NB4 (cell line): ENCODE measurements at regions not wholly inside any gene's neighbourhood (a gene's known extent, or its start where the extent isn't known, plus 50 kb on each side); places are given as distances from the start of the nearest gene placed in this dataset.

Source experiments
- MYC ChIP-seq: IDR thresholded peaks from 2 replicates; pipeline ENCODE4 v1.6.1; 2011; ENCODE audit warnings: low read depth, low read length
- POLR2A ChIP-seq: IDR thresholded peaks from 2 replicates; pipeline ENCODE4 v1.6.1; 2011; ENCODE audit warnings: mild to moderate bottlenecking; ENCODE audit not compliant: insufficient read length; ENCODE audit errors: extremely low read depth
- TF ChIP-seq, protein P1 (sequence below): IDR thresholded peaks from one replicate; pipeline ENCODE4 v1.5.1; 2012; ENCODE audit warnings: low read depth, low read length
- TF ChIP-seq, protein P2 (sequence below): IDR thresholded peaks from 2 replicates; pipeline ENCODE4 v1.6.1; 2011; ENCODE audit warnings: low read depth, low read length

- TF ChIP-seq POLR2A (no peak), MYC (no peak)
- TF ChIP-seq, protein P1, sequence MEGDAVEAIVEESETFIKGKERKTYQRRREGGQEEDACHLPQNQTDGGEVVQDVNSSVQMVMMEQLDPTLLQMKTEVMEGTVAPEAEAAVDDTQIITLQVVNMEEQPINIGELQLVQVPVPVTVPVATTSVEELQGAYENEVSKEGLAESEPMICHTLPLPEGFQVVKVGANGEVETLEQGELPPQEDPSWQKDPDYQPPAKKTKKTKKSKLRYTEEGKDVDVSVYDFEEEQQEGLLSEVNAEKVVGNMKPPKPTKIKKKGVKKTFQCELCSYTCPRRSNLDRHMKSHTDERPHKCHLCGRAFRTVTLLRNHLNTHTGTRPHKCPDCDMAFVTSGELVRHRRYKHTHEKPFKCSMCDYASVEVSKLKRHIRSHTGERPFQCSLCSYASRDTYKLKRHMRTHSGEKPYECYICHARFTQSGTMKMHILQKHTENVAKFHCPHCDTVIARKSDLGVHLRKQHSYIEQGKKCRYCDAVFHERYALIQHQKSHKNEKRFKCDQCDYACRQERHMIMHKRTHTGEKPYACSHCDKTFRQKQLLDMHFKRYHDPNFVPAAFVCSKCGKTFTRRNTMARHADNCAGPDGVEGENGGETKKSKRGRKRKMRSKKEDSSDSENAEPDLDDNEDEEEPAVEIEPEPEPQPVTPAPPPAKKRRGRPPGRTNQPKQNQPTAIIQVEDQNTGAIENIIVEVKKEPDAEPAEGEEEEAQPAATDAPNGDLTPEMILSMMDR: no peak
- TF ChIP-seq, protein P2, sequence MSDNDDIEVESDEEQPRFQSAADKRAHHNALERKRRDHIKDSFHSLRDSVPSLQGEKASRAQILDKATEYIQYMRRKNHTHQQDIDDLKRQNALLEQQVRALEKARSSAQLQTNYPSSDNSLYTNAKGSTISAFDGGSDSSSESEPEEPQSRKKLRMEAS: no peak
Measured at GRCh38 chr9:16052757-16053530, 500.1 kb downstream of the CCDC171 start.
